Right lobe of liver (tissue), 6 donors: ENCODE measurements at regions not wholly inside any gene's neighbourhood (a gene's known extent, or its start where the extent isn't known, plus 50 kb on each side); places are given as distances from the start of the nearest gene placed in this dataset.

Experiments used
- ATAC-seq, 4 donors: fragments of 200-7000 bp; cut with Tn5 transposase; one replicate each; pipeline ENCODE4 v1.9.1; 2020; ENCODE audit warnings: mild to moderate bottlenecking in 4 of 4, moderate library complexity in 4 of 4
- DNase-seq, 3 donors: peaks; one replicate each; pipeline ENCODE4 v3.0.0-alpha.2; 2020
- H3K27ac ChIP-seq, 3 donors: fragments of 200-600 bp; one replicate each; pipeline ENCODE4 v1.8.0; 2022
- H3K27me3 ChIP-seq, 2 donors: fragments of 200-600 bp; one replicate each; pipeline ENCODE4 v1.8.0; 2022
- H3K36me3 ChIP-seq, 4 donors: fragments of 200-600 bp; sonication (generic) in 1 of 4; one replicate each; pipeline versions ENCODE4 v1.5.1 to v1.8.0; 2017 to 2022; ENCODE audit warnings: control low read depth in 1 of 4
- H3K4me1 ChIP-seq, 4 donors: fragments of 200-600 bp; sonication (generic) in 1 of 4; one replicate each; pipeline versions ENCODE4 v1.5.1 to v1.8.0; 2017 to 2022; ENCODE audit warnings: control low read depth in 1 of 4
- H3K4me3 ChIP-seq, 3 donors: fragments of 200-600 bp; one replicate each; pipeline ENCODE4 v1.8.0; 2022
- H3K9me3 ChIP-seq, 4 donors: fragments of 200-600 bp; sonication (generic) in 1 of 4; one replicate each; pipeline versions ENCODE4 v1.5.1 to v1.8.0; 2017 to 2022; ENCODE audit warnings: control low read depth in 1 of 4
- CTCF ChIP-seq, 4 donors: fragments of 200-600 bp in 3 of 4; fragments of 450-650 bp in 1 of 4; IDR thresholded peaks; one replicate each; pipeline versions ENCODE4 v1.5.1 to v1.8.0; 2016 to 2022; ENCODE audit warnings: antibody characterized with exemption in 4 of 4, mild to moderate bottlenecking in 2 of 4
- POLR2A ChIP-seq: fragments of 450-650 bp; IDR thresholded peaks from one replicate; pipeline ENCODE4 v1.6.1; 2017; ENCODE audit warnings: antibody characterized with exemption, mild to moderate bottlenecking
- WGBS: methylation state at CpG from one replicate; pipeline ENCODE4 v1.1.6; 2018; ENCODE audit warnings: low coverage, low lambda C conversion rate; ENCODE audit not compliant: insufficient coverage; ENCODE audit errors: missing lambda C conversion rate; 5-methylcytosine and 5-hydroxymethylcytosine counted together
- intact Hi-C, 2 donors: fragments of 100-400 bp; cut with DNase I; formaldehyde crosslinking; loops; one replicate each; pipeline versions ENCODE4 v1.11.2 to v1.14.1; 2022
- donor health status: DM: no; HTN: yes; CAD: no.
- donor health status: DM: no; HTN: no; CAD: no.
- donor health status: DM: no; HTN: no; CAD: no.
- donor health status: DM: no; HTN: yes; CAD: no.
- donor health status: DM: no; HTN: yes; CAD: no.

- no peak for TF ChIP-seq POLR2A
- no peak for TF ChIP-seq CTCF (IDR thresholded peaks at IDR 0.05)
- DNase-seq (no peak), ATAC-seq (no peak)
- no CpG with 5 or more reads among the region's 2 CpGs for WGBS
- no peaks in the 10 kb centered on the region for H3K4me1 ChIP-seq
- no peak overlapping the region for H3K4me3 ChIP-seq
- no peaks in the 10 kb centered on the region for H3K9me3 ChIP-seq
- no peak overlapping the region for H3K27ac ChIP-seq
- H3K27me3 ChIP-seq = no peaks in the 10 kb centered on the region
- no peaks in the 10 kb centered on the region for H3K36me3 ChIP-seq
- intact Hi-C loops = no loop called here
These were observed 180.6 kb upstream of the RBMS1 start for GRCh38 chr2:160674146-160674750.

GRCh38 chr2:160679686-160680085, 186.1 kb upstream of the RBMS1 start:
- intact Hi-C loops = no loop called here
- 76% methylated on average over 7 of the region's 7 CpGs for WGBS
- H3K4me3 ChIP-seq = no peak overlapping the region
- no peaks in the 10 kb centered on the region for H3K27me3 ChIP-seq
- H3K9me3 ChIP-seq = no peaks in the 10 kb centered on the region
- DNase-seq = no peak
- H3K27ac ChIP-seq = no peak overlapping the region
- TF ChIP-seq POLR2A (no peak), CTCF (IDR thresholded peaks at IDR 0.05) (no peak)
- no peaks in the 10 kb centered on the region for H3K4me1 ChIP-seq
- no peak for ATAC-seq
- H3K36me3 ChIP-seq = no peaks in the 10 kb centered on the region

GRCh38 chr2:160680294-160680693, 186.7 kb upstream of the RBMS1 start:
- ATAC-seq (no peak), DNase-seq (no peak)
- intact Hi-C loops = no loop called here
- no peak for TF ChIP-seq POLR2A
- no peak for TF ChIP-seq CTCF (IDR thresholded peaks at IDR 0.05)
- Histone ChIP-seq H3K4me3 (no peak overlapping the region), H3K36me3 (no peaks in the 10 kb centered on the region), H3K27me3 (no peaks in the 10 kb centered on the region), H3K9me3 (no peaks in the 10 kb centered on the region), H3K4me1 (no peaks in the 10 kb centered on the region), H3K27ac (no peak overlapping the region)

GRCh38 chr2:160680974-160681373, 187.4 kb upstream of the RBMS1 start:
- H3K36me3 ChIP-seq = no peaks in the 10 kb centered on the region
- intact Hi-C loops = no loop called here
- no peaks in the 10 kb centered on the region for H3K27me3 ChIP-seq
- ATAC-seq (no peak), DNase-seq (no peak)
- no peaks in the 10 kb centered on the region for H3K4me1 ChIP-seq
- no peak overlapping the region for H3K27ac ChIP-seq
- WGBS = 89% methylated on average over 2 of the region's 2 CpGs
- H3K9me3 ChIP-seq = no peaks in the 10 kb centered on the region
- TF ChIP-seq CTCF (IDR thresholded peaks at IDR 0.05) = no peak
- TF ChIP-seq POLR2A = no peak
- no peak overlapping the region for H3K4me3 ChIP-seq

- no peak for TF ChIP-seq CTCF (IDR thresholded peaks at IDR 0.05)
- no peak for TF ChIP-seq POLR2A
- intact Hi-C loops = no loop called here
- no peaks in the 10 kb centered on the region for H3K36me3 ChIP-seq
- H3K27ac ChIP-seq = no peak overlapping the region
- no peaks in the 10 kb centered on the region for H3K27me3 ChIP-seq
- no peak overlapping the region for H3K4me3 ChIP-seq
- no peaks in the 10 kb centered on the region for H3K9me3 ChIP-seq
- DNase-seq (no peak), ATAC-seq (no peak)
- whole genome bisulfite sequencing = 59% methylated on average over 3 of the region's 3 CpGs
- H3K4me1 ChIP-seq = no peaks in the 10 kb centered on the region
These were observed 189.6 kb upstream of the RBMS1 start for GRCh38 chr2:160683206-160683605.
